ENCODE measurements at regions not wholly inside any gene's neighbourhood (a gene's known extent, or its start where the extent isn't known, plus 50 kb on each side); places are given as distances from the start of the nearest gene placed in this dataset.

GRCh38 chr12:5204831-5205230 lies 161.2 kb downstream of the KCNA5 start:
- H3K27me3 Mint-ChIP-seq = peaks cover 4% of the 10 kb centered on the region
- Histone ChIP-seq H3K27me3 (ENCODE audit: control insufficient read depth in 1 of 2, insufficient read depth in 2 of 2, low read length in 2 of 2) (peaks cover 0 to 7% of the 10 kb centered on the region in 2 experiments), H3K4me1 (ENCODE audit: insufficient read depth, low read length) (no peaks in the 10 kb centered on the region), H3K36me3 (ENCODE audit: insufficient read depth, low read length) (no peaks in the 10 kb centered on the region), H3K27ac (ENCODE audit: low read depth in 1 of 2, low read length in 2 of 2) (no peak overlapping the region), H3K4me3 (ENCODE audit: low read length) (no peak overlapping the region), H3K9me3 (ENCODE audit: control insufficient read depth in 1 of 2, insufficient read depth in 1 of 2, low read length in 2 of 2) (peaks cover 0 to 10% of the 10 kb centered on the region in 2 experiments)
- no peaks in the 10 kb centered on the region for H3K9me3 Mint-ChIP-seq
- no peak for TF ChIP-seq CTCF (IDR thresholded peaks at IDR 0.05)
- H3K4me3 Mint-ChIP-seq = no peak overlapping the region
- no peak for ATAC-seq (ENCODE audit: poor library complexity)
- POLR2A ChIA-PET = no interaction called here
- no peaks in the 10 kb centered on the region for H3K36me3 Mint-ChIP-seq (ENCODE audit: low read depth)
- CTCF ChIA-PET = no interaction called here
- DNase-seq = no peak
- H3K27ac Mint-ChIP-seq = no peak overlapping the region
- intact Hi-C loops (cut with DNase I, micrococcal nuclease) = no loop called here
- no peaks in the 10 kb centered on the region for H3K4me1 Mint-ChIP-seq (ENCODE audit: low read depth)

- ATAC-seq (ENCODE audit: poor library complexity) (no peak), DNase-seq (no peak)
- Mint-ChIP-seq H3K27me3 (no peaks in the 10 kb centered on the region), H3K9me3 (no peaks in the 10 kb centered on the region), H3K27ac (no peak overlapping the region), H3K36me3 (ENCODE audit: low read depth) (no peaks in the 10 kb centered on the region), H3K4me3 (no peak overlapping the region), H3K4me1 (ENCODE audit: low read depth) (no peaks in the 10 kb centered on the region)
- no peaks in the 10 kb centered on the region for H3K4me1 ChIP-seq (ENCODE audit: insufficient read depth, low read length)
- no peak overlapping the region for H3K27ac ChIP-seq (ENCODE audit: low read depth in 1 of 2, low read length in 2 of 2)
- ChIA-PET CTCF (no interaction called here), POLR2A (no interaction called here)
- H3K27me3 ChIP-seq (ENCODE audit: control insufficient read depth in 1 of 2, insufficient read depth in 2 of 2, low read length in 2 of 2) = peaks cover under 1 to 4% of the 10 kb centered on the region in 2 experiments
- H3K9me3 ChIP-seq (ENCODE audit: control insufficient read depth in 1 of 2, insufficient read depth in 1 of 2, low read length in 2 of 2) = peaks cover 0 to 5% of the 10 kb centered on the region in 2 experiments
- no peak overlapping the region for H3K4me3 ChIP-seq (ENCODE audit: low read length)
- intact Hi-C loops (cut with DNase I, micrococcal nuclease) = no loop called here
- no peak for TF ChIP-seq CTCF (IDR thresholded peaks at IDR 0.05)
- no peaks in the 10 kb centered on the region for H3K36me3 ChIP-seq (ENCODE audit: insufficient read depth, low read length)
Measured at GRCh38 chr12:5206401-5207175, 162.9 kb downstream of the KCNA5 start.

GRCh38 chr12:5210179-5210922 lies 166.7 kb downstream of the KCNA5 start:
- Mint-ChIP-seq H3K36me3 (ENCODE audit: low read depth) (no peaks in the 10 kb centered on the region), H3K9me3 (no peaks in the 10 kb centered on the region), H3K4me1 (ENCODE audit: low read depth) (no peaks in the 10 kb centered on the region), H3K4me3 (no peak overlapping the region), H3K27me3 (peaks cover 7% of the 10 kb centered on the region), H3K27ac (no peak overlapping the region)
- Histone ChIP-seq H3K9me3 (ENCODE audit: control insufficient read depth in 1 of 2, insufficient read depth in 1 of 2, low read length in 2 of 2) (no peaks in the 10 kb centered on the region), H3K27ac (ENCODE audit: low read depth in 1 of 2, low read length in 2 of 2) (no peak overlapping the region), H3K4me1 (ENCODE audit: insufficient read depth, low read length) (no peaks in the 10 kb centered on the region), H3K4me3 (ENCODE audit: low read length) (no peak overlapping the region), H3K27me3 (ENCODE audit: control insufficient read depth in 1 of 2, insufficient read depth in 2 of 2, low read length in 2 of 2) (peaks cover 2 to 4% of the 10 kb centered on the region in 2 experiments), H3K36me3 (ENCODE audit: insufficient read depth, low read length) (no peaks in the 10 kb centered on the region)
- TF ChIP-seq CTCF (IDR thresholded peaks at IDR 0.05) = no peak
- no peak for ATAC-seq (ENCODE audit: poor library complexity)
- intact Hi-C loops (cut with DNase I, micrococcal nuclease) = no loop called here
- POLR2A ChIA-PET = no interaction called here
- no peak for DNase-seq
- CTCF ChIA-PET = no interaction called here

Data from CD4-positive, alpha-beta T cell (primary cell).